ENCODE measurements at regions not wholly inside any gene's neighbourhood (a gene's known extent, or its start where the extent isn't known, plus 50 kb on each side); places are given as distances from the start of the nearest gene placed in this dataset.

DNA sequence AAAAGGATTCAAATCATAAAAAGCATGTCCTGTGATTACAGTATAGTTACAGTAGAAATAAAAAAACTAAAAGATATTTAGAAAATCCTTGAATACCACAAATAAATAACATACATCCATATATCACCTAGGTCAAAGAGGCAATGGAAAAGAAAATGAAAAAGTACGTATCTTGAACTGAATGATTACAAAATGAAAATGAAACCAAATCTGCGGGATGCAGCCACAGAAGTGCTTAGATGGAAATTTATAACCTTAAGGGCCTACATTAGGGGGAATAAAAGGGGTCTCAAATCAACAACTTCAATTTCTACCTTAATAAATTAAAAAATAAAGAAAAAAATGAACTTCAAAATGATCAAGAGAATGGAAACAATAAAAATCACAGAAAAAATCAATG is 879.0 kb upstream of the CELF2 start:
- Histone ChIP-seq H3K4ac (ENCODE audit: low read depth, low read length) (no peak overlapping the region), H3K4me3 (ENCODE audit: insufficient read depth, low read depth, low read length) (no peak overlapping the region), H2BK20ac (ENCODE audit: low read depth, low read length) (no peak overlapping the region), H2AK5ac (ENCODE audit: low read depth, low read length) (no peak overlapping the region), H3K36me3 (ENCODE audit: control insufficient read depth, insufficient read depth, low read length) (no peaks in the 10 kb centered on the region), H2AFZ (replicated peaks; ENCODE audit: low read length, poor library complexity) (no peak overlapping the region), H4K91ac (ENCODE audit: insufficient read depth, low read depth, low read length) (no peak overlapping the region), H3K23ac (ENCODE audit: low read depth, low read length) (no peak overlapping the region), H2BK15ac (ENCODE audit: low read depth, low read length) (no peak overlapping the region), H4K20me1 (ENCODE audit: insufficient read depth, low read length) (no peaks in the 10 kb centered on the region), H3K27me3 (ENCODE audit: control insufficient read depth, insufficient read depth, low read length) (no peaks in the 10 kb centered on the region), H3K18ac (ENCODE audit: low read depth, low read length) (no peak overlapping the region), H3K79me1 (ENCODE audit: low read depth in 1 of 2, low read length in 2 of 2) (no peaks in the 10 kb centered on the region), H3K9ac (ENCODE audit: low read depth, low read length) (no peak overlapping the region), H3K56ac (ENCODE audit: extremely low read depth, insufficient read depth, low read length) (no peak overlapping the region), H3K4me2 (ENCODE audit: low read depth, low read length) (peak overlapping the region; percentile 67), H3K9me1 (ENCODE audit: insufficient read depth, low read length) (no peaks in the 10 kb centered on the region), H3K4me1 (ENCODE audit: control insufficient read depth, insufficient read depth, low read length) (no peaks in the 10 kb centered on the region), H4K5ac (ENCODE audit: low read depth, low read length) (no peak overlapping the region), H2BK5ac (ENCODE audit: low read depth, low read length, poor library complexity, severe bottlenecking) (no peak overlapping the region), H3K14ac (replicated peaks; ENCODE audit: low read depth, low read length) (no peak overlapping the region), H3K9me3 (ENCODE audit: control insufficient read depth, insufficient read depth, low read length) (no peaks in the 10 kb centered on the region), H2BK120ac (ENCODE audit: low read depth, low read length) (no peak overlapping the region), H4K8ac (ENCODE audit: low read depth in 2 of 2, low read length in 2 of 2) (no peak overlapping the region; a peak in 1 of 4 replicates), H3K27ac (ENCODE audit: insufficient read depth, low read length) (no peak overlapping the region), H2AK9ac (replicated peaks; ENCODE audit: low read depth, low read length, poor library complexity) (no peak overlapping the region)
- POLR2A ChIA-PET (ENCODE audit: unreplicated experiment), result no interaction called here
- dilution Hi-C loops (cut with HindIII; ENCODE audit: low sequenced_read_pairs, unreplicated experiment), result no loop called here
- TF ChIP-seq CTCF (conservative IDR thresholded peaks at IDR 0.05; ENCODE audit: low read depth, low read length), result no peak
- no peak for TF ChIP-seq POLR2A (IDR thresholded peaks at IDR 0.05; ENCODE audit: low read depth, low read length)
- TF ChIP-seq, protein P1, sequence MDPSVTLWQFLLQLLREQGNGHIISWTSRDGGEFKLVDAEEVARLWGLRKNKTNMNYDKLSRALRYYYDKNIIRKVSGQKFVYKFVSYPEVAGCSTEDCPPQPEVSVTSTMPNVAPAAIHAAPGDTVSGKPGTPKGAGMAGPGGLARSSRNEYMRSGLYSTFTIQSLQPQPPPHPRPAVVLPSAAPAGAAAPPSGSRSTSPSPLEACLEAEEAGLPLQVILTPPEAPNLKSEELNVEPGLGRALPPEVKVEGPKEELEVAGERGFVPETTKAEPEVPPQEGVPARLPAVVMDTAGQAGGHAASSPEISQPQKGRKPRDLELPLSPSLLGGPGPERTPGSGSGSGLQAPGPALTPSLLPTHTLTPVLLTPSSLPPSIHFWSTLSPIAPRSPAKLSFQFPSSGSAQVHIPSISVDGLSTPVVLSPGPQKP (IDR thresholded peaks at IDR 0.05; ENCODE audit: borderline replicate concordance, low read depth, low read length), result no peak
- TF ChIP-seq MAZ (IDR thresholded peaks at IDR 0.05; ENCODE audit: borderline replicate concordance, low read depth, low read length), result no peak
- no peak for TF ChIP-seq MXI1 (IDR thresholded peaks at IDR 0.05; ENCODE audit: borderline replicate concordance, low read depth, low read length)
- CTCF ChIA-PET, result no interaction called here
- intact Hi-C loops (cut with micrococcal nuclease), result no loop called here
- ATAC-seq (ENCODE audit: low read depth) (no peak), DNase-seq (no peak)
- WGBS, 2 experiments (ENCODE audit: extremely low coverage in 2 of 2, insufficient read length in 1 of 2), result no CpG with 5 or more reads among the region's 2 CpGs
- in situ Hi-C loops (cut with MboI; ENCODE audit: low sequenced_read_pairs), result no loop called here
- BruUV-seq (replicated peaks), result no TSS peak

All from IMR-90 (cell line).